Left lung (tissue), 4 donors: ENCODE measurements at regions not wholly inside any gene's neighbourhood (a gene's known extent, or its start where the extent isn't known, plus 50 kb on each side); places are given as distances from the start of the nearest gene placed in this dataset.
"Not testable (repeated sequence)": the region's sequence is repeated elsewhere in the genome, so short reads cannot be mapped to it uniquely, and the experiment has no call there.

ENCODE experiments used
- ATAC-seq: fragments of 200-7000 bp; cut with Tn5 transposase; one replicate; pipeline ENCODE4 v1.9.1; 2020; ENCODE audit warnings: moderate library complexity
- DNase-seq, 4 donors: peaks; one replicate each; pipeline ENCODE4 v3.0.0-alpha.2; 2013 to 2020
- H3K27ac ChIP-seq, 2 donors: fragments of 200-600 bp; sonication (generic) in 1 of 2; one replicate each; pipeline versions ENCODE4 v1.5.0 to v1.8.0; 2020 to 2021
- H3K27me3 ChIP-seq, 2 donors: fragments of 200-600 bp; sonication (generic) in 1 of 2; one replicate each; pipeline versions ENCODE4 v1.5.0 to v1.8.0; 2020 to 2021
- H3K36me3 ChIP-seq, 2 donors: fragments of 200-600 bp; sonication (generic) in 1 of 2; one replicate each; pipeline versions ENCODE4 v1.5.0 to v1.8.0; 2020 to 2021
- H3K4me1 ChIP-seq, 2 donors: fragments of 200-600 bp; one replicate each; pipeline ENCODE4 v1.8.0; 2021
- H3K4me3 ChIP-seq, 2 donors: fragments of 200-600 bp; sonication (generic) in 1 of 2; one replicate each; pipeline versions ENCODE4 v1.5.0 to v1.8.0; 2020 to 2021; ENCODE audit warnings: mild to moderate bottlenecking in 1 of 2
- H3K9me3 ChIP-seq, 2 donors: fragments of 200-600 bp; sonication (generic) in 1 of 2; one replicate each; pipeline versions ENCODE4 v1.5.0 to v1.8.0; 2020 to 2021
- CTCF ChIP-seq, 2 donors: fragments of 200-600 bp; sonication (generic) in 1 of 2; IDR thresholded peaks; one replicate each; pipeline versions ENCODE4 v1.5.0 to v1.8.0; 2021; ENCODE audit warnings: antibody characterized with exemption in 2 of 2
- intact Hi-C, 2 donors: fragments of 100-400 bp; cut with DNase I; formaldehyde crosslinking; loops; one replicate each; pipeline versions ENCODE4 v1.11.2 to v1.14.2; 2022
- donor health status: DM: no; HTN: yes; CAD: no.
- donor health status: DM: no; HTN: no; CAD: no.

GRCh38 chrY:10092342-10092741, 564.7 kb downstream of the TSPY10 start:
- Histone ChIP-seq H3K27ac (no peak overlapping the region), H3K4me3 (no peak overlapping the region), H3K27me3 (peaks cover 0 to 5% of the 10 kb centered on the region in 2 donors), H3K9me3 (peaks cover 0 to 15% of the 10 kb centered on the region in 2 donors), H3K36me3 (no peaks in the 10 kb centered on the region), H3K4me1 (no peaks in the 10 kb centered on the region)
- TF ChIP-seq CTCF (IDR thresholded peaks at IDR 0.05) = no peak
- ATAC-seq (no peak), DNase-seq (peak in 1 of 4 donors; percentile 75)
- intact Hi-C loops = no loop called here

- DNase-seq, H3K27ac ChIP-seq, H3K4me1 ChIP-seq, ATAC-seq, H3K36me3 ChIP-seq, H3K4me3 ChIP-seq, H3K27me3 ChIP-seq, H3K9me3 ChIP-seq, intact Hi-C loops: not testable (repeated sequence)
Measured at GRCh38 chrY:10106252-10106651, 578.6 kb downstream of the TSPY10 start.
